K562 (cell line): ENCODE measurements at regions not wholly inside any gene's neighbourhood (a gene's known extent, or its start where the extent isn't known, plus 50 kb on each side); places are given as distances from the start of the nearest gene placed in this dataset.

Experiments
- ATAC-seq: fragments of 200-7000 bp; cut with Tn5 transposase; 3 replicates; pipeline ENCODE4 v1.9.1; 2020; ENCODE audit warnings: moderate library complexity
- BruUV-seq: library from RNA; stranded (reverse); fragments of 400-500 nt; replicated peaks from 2 replicates; lab custom pipeline; 2021; lab: Mats Ljungman, UMichigan
- CTCF ChIA-PET: fragments of 300-600 bp; formaldehyde crosslinking; extraction: SDS; loops from one replicate; lab custom pipeline; 2021; ENCODE audit warnings: low intra/inter-chr PET ratio; lab: Yijun Ruan, JAX
- POLR2A ChIA-PET: fragments of 300-600, 350-650 bp; sonication (Branson Sonifier 250); formaldehyde crosslinking; extraction: SDS; loops from one replicate; lab custom pipeline; 2021; ENCODE audit warnings: antibody characterized with exemption, inconsistent platforms; lab: Yijun Ruan, JAX
- DNase-seq, 4 experiments: peaks; one replicate each; pipeline versions ENCODE4 v3.0.0 to v3.0.0-alpha.2; 2011 to 2018; ENCODE audit warnings: low spot score in 3 of 4, mixed read lengths in 3 of 4; ENCODE audit errors: extremely low read depth in 1 of 4
- FAIRE-seq: peaks from 2 replicates; lab custom pipeline; 2011; peaks lifted over from hg19 to GRCh38; lab: Jason Lieb, UNC
- H2AFZ ChIP-seq: 2 replicates; pipeline ENCODE4 v1.6.0; 2011; ENCODE audit warnings: low read depth, low read length, control low read depth, inconsistent platforms
- H3K27ac ChIP-seq: fragments of 200-600 bp; 3 replicates; pipeline ENCODE4 v1.8.0; 2011; ENCODE audit warnings: low read depth, mild to moderate bottlenecking, control low read depth, inconsistent platforms, low read length, moderate library complexity, mixed read lengths; ENCODE audit errors: extremely low read depth
- H3K27me3 ChIP-seq, 2 experiments: fragments of 300-600 bp in 1 of 2; 2 replicates in 1 of 2; 3 replicates in 1 of 2; pipeline versions ENCODE4 v1.6.0 to v1.8.0; 2011; ENCODE audit warnings: inconsistent platforms in 2 of 2, low read length in 2 of 2, mild to moderate bottlenecking in 1 of 2, mixed read lengths in 1 of 2, moderate library complexity in 1 of 2; ENCODE audit not compliant: control insufficient read depth in 2 of 2, insufficient read depth in 2 of 2
- H3K36me3 ChIP-seq: fragments of 300-600 bp; 3 replicates; pipeline ENCODE4 v1.8.0; 2011; ENCODE audit warnings: mild to moderate bottlenecking, low read length, inconsistent platforms; ENCODE audit not compliant: control insufficient read depth, insufficient read depth
- H3K4me1 ChIP-seq, 2 experiments: fragments of 200-600 bp in 1 of 2; replicated peaks in 1 of 2; 2 replicates in 1 of 2; 3 replicates in 1 of 2; pipeline versions ENCODE4 v1.5.1 to v1.8.0; 2011; ENCODE audit warnings: inconsistent platforms in 2 of 2, low read length in 2 of 2, mild to moderate bottlenecking in 1 of 2, mixed read lengths in 1 of 2, moderate library complexity in 1 of 2; ENCODE audit not compliant: control insufficient read depth in 2 of 2, insufficient read depth in 2 of 2
- H3K4me2 ChIP-seq: 2 replicates; pipeline ENCODE4 v1.6.1; 2011; ENCODE audit warnings: low read length, control low read depth, inconsistent platforms, mixed read lengths; ENCODE audit not compliant: insufficient read depth
- H3K4me3 ChIP-seq: fragments of 200-600 bp; sonication (generic), shearing (Covaris generic); 2 replicates; pipeline ENCODE4 v1.5.1; 2016; ENCODE audit warnings: control low read depth, inconsistent platforms
- H3K79me2 ChIP-seq: fragments of 200-600 bp; 3 replicates; pipeline ENCODE4 v1.8.0; 2011; ENCODE audit warnings: low read length, inconsistent platforms; ENCODE audit not compliant: control insufficient read depth, insufficient read depth
- H3K9ac ChIP-seq, 2 experiments: 2 replicates each; pipeline versions ENCODE4 v1.6.0 to v1.6.1; 2011; ENCODE audit warnings: low read depth in 2 of 2, low read length in 2 of 2, control low read depth in 1 of 2, inconsistent platforms in 1 of 2, mild to moderate bottlenecking in 1 of 2, mixed read lengths in 1 of 2; ENCODE audit not compliant: insufficient read depth in 1 of 2
- H3K9me1 ChIP-seq: one replicate; pipeline ENCODE4 v1.6.0; 2011; ENCODE audit warnings: inconsistent platforms, mild to moderate bottlenecking, low read length, moderate library complexity; ENCODE audit not compliant: control insufficient read depth, insufficient read depth
- H3K9me3 ChIP-seq: replicated peaks from 2 replicates; pipeline ENCODE4 v1.5.1; 2011; ENCODE audit warnings: low read depth, low read length, inconsistent platforms; ENCODE audit not compliant: control insufficient read depth, insufficient read depth
- H4K20me1 ChIP-seq: replicated peaks from 2 replicates; pipeline ENCODE4 v1.6.1; 2011; ENCODE audit warnings: low read length, inconsistent platforms, mixed read lengths; ENCODE audit not compliant: control insufficient read depth, insufficient read depth
- BRD4 ChIP-seq: fragments of 200-600 bp; sonication (generic); IDR thresholded peaks from 2 replicates; pipeline ENCODE4 v1.6.1; 2017; ENCODE audit warnings: inconsistent platforms
- CC2D1A ChIP-seq: fragments of 450-650 bp; IDR thresholded peaks from 2 replicates; pipeline ENCODE4 v1.6.1; 2017; ENCODE audit warnings: mild to moderate bottlenecking
- FOSL1 ChIP-seq: fragments of 200-800 bp; sonication (Bioruptor generic); conservative IDR thresholded peaks from 2 replicates; pipeline ENCODE4 v1.6.1; 2016; ENCODE audit warnings: missing genetic modification characterization, missing compliant biosample characterization
- IRF2 ChIP-seq: sonication (generic); formaldehyde crosslinking; IDR thresholded peaks from 2 replicates; pipeline ENCODE4 v1.8.1; 2022; ENCODE audit warnings: mild to moderate bottlenecking, missing genetic modification reagents
- MEIS2 ChIP-seq: fragments of 450-650 bp; IDR thresholded peaks from 2 replicates; pipeline ENCODE4 v1.6.1; 2014; ENCODE audit warnings: mild to moderate bottlenecking; ENCODE audit not compliant: partially characterized antibody
- RFX1 ChIP-seq: fragments of 450-650 bp; IDR thresholded peaks from 2 replicates; pipeline ENCODE4 v1.6.1; 2016; ENCODE audit warnings: mild to moderate bottlenecking, moderate library complexity
- RNF219 ChIP-seq: fragments of 250-450 bp; sonication (Bioruptor Pico); IDR thresholded peaks from 2 replicates; pipeline ENCODE4 v1.5.0; 2022; ENCODE audit warnings: mild to moderate bottlenecking
- SIRT6 ChIP-seq: IDR thresholded peaks from one replicate; pipeline ENCODE4 v1.6.1; 2012; ENCODE audit warnings: low read depth, mild to moderate bottlenecking, control low read depth, inconsistent platforms, low read length, moderate library complexity
- TSC22D4 ChIP-seq: fragments of 450-650 bp; IDR thresholded peaks from 2 replicates; pipeline ENCODE4 v1.6.1; 2016; ENCODE audit warnings: missing genetic modification characterization, missing biosample characterization, control low read depth
- ZSCAN29 ChIP-seq: fragments of 450-650 bp; IDR thresholded peaks from 2 replicates; pipeline ENCODE4 v1.6.1; 2017
- WGBS: fragments of 100-300 bp; shearing (Covaris generic); methylation state at CpG from one replicate; pipeline ENCODE4 v1.1.6; 2016; ENCODE audit warnings: low coverage, mixed read lengths; ENCODE audit not compliant: insufficient coverage; ENCODE audit errors: missing lambda C conversion rate; 5-methylcytosine and 5-hydroxymethylcytosine counted together
- in situ Hi-C: fragments of 300-500 bp; cut with MboI; formaldehyde crosslinking; loops from 4 replicates; pipeline ENCODE4 v1.15.0; 2018; ENCODE audit warnings: inconsistent platforms, mixed read lengths
- intact Hi-C: fragments of 100-400 bp; cut with micrococcal nuclease; formaldehyde crosslinking; loops from 2 replicates; pipeline ENCODE4 v1.14.2; 2022

- BruUV-seq: no TSS peak
- intact Hi-C loops: no loop called here
- no peaks in the 10 kb centered on the region for H3K79me2 ChIP-seq
- ChIA-PET CTCF (no interaction called here), POLR2A (no interaction called here)
- in situ Hi-C loops: no loop called here
- H3K9me3 ChIP-seq: no peaks in the 10 kb centered on the region
- H3K27me3 ChIP-seq: no peaks in the 10 kb centered on the region; a peak in 1 of 5 replicates
- no peaks in the 10 kb centered on the region for H3K36me3 ChIP-seq
- H2AFZ ChIP-seq: no peak overlapping the region
- no peak overlapping the region for H3K4me3 ChIP-seq
- no peak overlapping the region for H3K9ac ChIP-seq
- no peaks in the 10 kb centered on the region for H3K4me1 ChIP-seq
- no peaks in the 10 kb centered on the region for H3K9me1 ChIP-seq
- no peak for DNase-seq
- no peak for FAIRE-seq
- no peak overlapping the region for H3K27ac ChIP-seq
- no peak overlapping the region for H3K4me2 ChIP-seq
- TF ChIP-seq BRD4 (no peak), SIRT6 (no peak), IRF2 (CRISPR knock-in tag) (no peak), RNF219 (CRISPR knock-in tag) (no peak), FOSL1 (tag) (no peak), TSC22D4 (tag) (no peak), ZSCAN29 (no peak), RFX1 (no peak), MEIS2 (no peak), CC2D1A (no peak)
- TF ChIP-seq, all 486 proteins: peak for 0
- no peaks in the 10 kb centered on the region for H4K20me1 ChIP-seq
- ATAC-seq: no peak
- WGBS: 0% methylated on average over 4 of the region's 4 CpGs
These were observed 502.4 kb downstream of the GADD45G start for GRCh38 chr9:90107040-90107725.
